ENCODE measurements at regions not wholly inside any gene's neighbourhood (a gene's known extent, or its start where the extent isn't known, plus 50 kb on each side); places are given as distances from the start of the nearest gene placed in this dataset.

DNA sequence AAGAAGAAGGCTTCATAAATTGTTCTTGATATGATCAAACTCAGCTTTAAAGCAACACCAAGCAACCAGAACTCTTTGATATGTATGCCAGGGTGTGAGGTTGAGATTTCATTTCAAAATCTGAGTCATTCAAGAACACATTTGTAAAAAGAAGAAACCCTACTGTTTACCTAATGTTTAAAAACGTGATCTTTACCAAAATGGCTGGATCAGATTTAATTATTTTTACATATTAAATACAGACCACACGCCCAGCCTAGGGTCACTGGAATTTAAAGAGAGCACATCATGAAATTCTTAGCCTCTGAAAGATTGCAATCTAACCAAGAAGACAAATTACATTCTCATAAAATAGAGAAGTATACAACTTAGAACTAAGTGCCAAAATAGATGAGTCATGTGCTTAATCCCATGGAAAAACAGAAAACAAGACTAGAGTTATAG is 206.8 kb upstream of the SMLR1 start (continued):
- TF ChIP-seq CBX5 (IDR thresholded peaks at IDR 0.05; ENCODE audit: borderline replicate concordance, low read depth) (no peak), TCF3 (CRISPR knock-in tag; IDR thresholded peaks at IDR 0.05) (no peak), FOS (IDR thresholded peaks at IDR 0.05; ENCODE audit: extremely low read depth, insufficient read length) (no peak), RUNX1 (IDR thresholded peaks at IDR 0.05; ENCODE audit: low read depth) (no peak), ZKSCAN3 (CRISPR knock-in tag; IDR thresholded peaks at IDR 0.05) (no peak)

DNA sequence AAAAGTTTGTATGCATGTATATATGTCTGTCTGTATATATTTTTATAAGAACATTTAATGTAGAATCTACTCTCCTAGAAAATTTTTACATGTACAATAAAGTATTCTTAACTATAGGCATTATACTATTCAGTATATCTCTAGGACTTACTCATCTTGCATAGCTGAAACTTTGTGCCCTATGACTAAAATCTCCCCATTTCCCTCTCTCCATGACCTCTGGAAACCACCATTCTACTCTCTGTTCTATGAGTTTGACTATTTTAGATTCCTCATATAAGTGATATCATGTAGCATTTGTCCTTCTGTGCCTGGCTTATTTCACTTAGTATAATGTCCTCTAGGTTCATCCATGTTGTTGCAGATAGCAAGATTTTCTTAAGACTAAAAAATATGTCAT is 205.1 kb upstream of the SMLR1 start:
- no peak for FAIRE-seq
- no peak for ATAC-seq
- in situ Hi-C loops (cut with MboI), result no loop called here
- TF ChIP-seq HLTF (IDR thresholded peaks at IDR 0.05), result no peak
- TF ChIP-seq PCBP2 (IDR thresholded peaks at IDR 0.05; ENCODE audit: low read depth, low read length, poor library complexity, severe bottlenecking), result no peak
- TF ChIP-seq, protein P1, sequence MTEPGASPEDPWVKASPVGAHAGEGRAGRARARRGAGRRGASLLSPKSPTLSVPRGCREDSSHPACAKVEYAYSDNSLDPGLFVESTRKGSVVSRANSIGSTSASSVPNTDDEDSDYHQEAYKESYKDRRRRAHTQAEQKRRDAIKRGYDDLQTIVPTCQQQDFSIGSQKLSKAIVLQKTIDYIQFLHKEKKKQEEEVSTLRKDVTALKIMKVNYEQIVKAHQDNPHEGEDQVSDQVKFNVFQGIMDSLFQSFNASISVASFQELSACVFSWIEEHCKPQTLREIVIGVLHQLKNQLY (CRISPR knock-in tag; conservative IDR thresholded peaks at IDR 0.05), result no peak
- TF ChIP-seq ZNF143 (CRISPR knock-in tag; IDR thresholded peaks at IDR 0.05), result no peak
- TF ChIP-seq GATA2 (CRISPR knock-in tag; IDR thresholded peaks at IDR 0.05), result no peak
- no peak for TF ChIP-seq KDM4B (IDR thresholded peaks at IDR 0.05; ENCODE audit: borderline replicate concordance in 2 of 2, low read depth in 1 of 2)
- no peak for TF ChIP-seq DDX20 (tag; IDR thresholded peaks at IDR 0.05; ENCODE audit: low read depth)
- no peak for TF ChIP-seq GABPB2 (CRISPR knock-in tag; conservative IDR thresholded peaks at IDR 0.05)
- TF ChIP-seq, protein P2, sequence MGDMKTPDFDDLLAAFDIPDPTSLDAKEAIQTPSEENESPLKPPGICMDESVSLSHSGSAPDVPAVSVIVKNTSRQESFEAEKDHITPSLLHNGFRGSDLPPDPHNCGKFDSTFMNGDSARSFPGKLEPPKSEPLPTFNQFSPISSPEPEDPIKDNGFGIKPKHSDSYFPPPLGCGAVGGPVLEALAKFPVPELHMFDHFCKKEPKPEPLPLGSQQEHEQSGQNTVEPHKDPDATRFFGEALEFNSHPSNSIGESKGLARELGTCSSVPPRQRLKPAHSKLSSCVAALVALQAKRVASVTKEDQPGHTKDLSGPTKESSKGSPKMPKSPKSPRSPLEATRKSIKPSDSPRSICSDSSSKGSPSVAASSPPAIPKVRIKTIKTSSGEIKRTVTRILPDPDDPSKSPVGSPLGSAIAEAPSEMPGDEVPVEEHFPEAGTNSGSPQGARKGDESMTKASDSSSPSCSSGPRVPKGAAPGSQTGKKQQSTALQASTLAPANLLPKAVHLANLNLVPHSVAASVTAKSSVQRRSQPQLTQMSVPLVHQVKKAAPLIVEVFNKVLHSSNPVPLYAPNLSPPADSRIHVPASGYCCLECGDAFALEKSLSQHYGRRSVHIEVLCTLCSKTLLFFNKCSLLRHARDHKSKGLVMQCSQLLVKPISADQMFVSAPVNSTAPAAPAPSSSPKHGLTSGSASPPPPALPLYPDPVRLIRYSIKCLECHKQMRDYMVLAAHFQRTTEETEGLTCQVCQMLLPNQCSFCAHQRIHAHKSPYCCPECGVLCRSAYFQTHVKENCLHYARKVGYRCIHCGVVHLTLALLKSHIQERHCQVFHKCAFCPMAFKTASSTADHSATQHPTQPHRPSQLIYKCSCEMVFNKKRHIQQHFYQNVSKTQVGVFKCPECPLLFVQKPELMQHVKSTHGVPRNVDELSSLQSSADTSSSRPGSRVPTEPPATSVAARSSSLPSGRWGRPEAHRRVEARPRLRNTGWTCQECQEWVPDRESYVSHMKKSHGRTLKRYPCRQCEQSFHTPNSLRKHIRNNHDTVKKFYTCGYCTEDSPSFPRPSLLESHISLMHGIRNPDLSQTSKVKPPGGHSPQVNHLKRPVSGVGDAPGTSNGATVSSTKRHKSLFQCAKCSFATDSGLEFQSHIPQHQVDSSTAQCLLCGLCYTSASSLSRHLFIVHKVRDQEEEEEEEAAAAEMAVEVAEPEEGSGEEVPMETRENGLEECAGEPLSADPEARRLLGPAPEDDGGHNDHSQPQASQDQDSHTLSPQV (IDR thresholded peaks at IDR 0.05), result no peak
- TF ChIP-seq, protein P3, sequence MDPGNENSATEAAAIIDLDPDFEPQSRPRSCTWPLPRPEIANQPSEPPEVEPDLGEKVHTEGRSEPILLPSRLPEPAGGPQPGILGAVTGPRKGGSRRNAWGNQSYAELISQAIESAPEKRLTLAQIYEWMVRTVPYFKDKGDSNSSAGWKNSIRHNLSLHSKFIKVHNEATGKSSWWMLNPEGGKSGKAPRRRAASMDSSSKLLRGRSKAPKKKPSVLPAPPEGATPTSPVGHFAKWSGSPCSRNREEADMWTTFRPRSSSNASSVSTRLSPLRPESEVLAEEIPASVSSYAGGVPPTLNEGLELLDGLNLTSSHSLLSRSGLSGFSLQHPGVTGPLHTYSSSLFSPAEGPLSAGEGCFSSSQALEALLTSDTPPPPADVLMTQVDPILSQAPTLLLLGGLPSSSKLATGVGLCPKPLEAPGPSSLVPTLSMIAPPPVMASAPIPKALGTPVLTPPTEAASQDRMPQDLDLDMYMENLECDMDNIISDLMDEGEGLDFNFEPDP (CRISPR knock-in tag; IDR thresholded peaks at IDR 0.05), result no peak

More for the DNA sequence above, 205.1 kb upstream of the SMLR1 start:
- H3K9me3 ChIP-seq (replicated peaks; ENCODE audit: control insufficient read depth, insufficient read depth, low read depth, low read length), result no peaks in the 10 kb centered on the region
- H3K4me3 ChIP-seq, result no peak overlapping the region
- ChIA-PET POLR2A (no interaction called here), CTCF (ENCODE audit: low intra/inter-chr PET ratio) (no interaction called here)
- no peak overlapping the region for H2AFZ ChIP-seq (ENCODE audit: low read depth, low read length)
- no peaks in the 10 kb centered on the region for H4K20me1 ChIP-seq (replicated peaks; ENCODE audit: control insufficient read depth, insufficient read depth, low read length)
- H3K4me2 ChIP-seq (ENCODE audit: insufficient read depth, low read length), result no peak overlapping the region
- H3K27ac ChIP-seq (ENCODE audit: extremely low read depth, low read depth, low read length), result no peak overlapping the region
- no peak overlapping the region for H3K9ac ChIP-seq (ENCODE audit: insufficient read depth in 1 of 2, low read depth in 2 of 2, low read length in 2 of 2)
- H3K27me3 ChIP-seq (ENCODE audit: control insufficient read depth in 2 of 2, insufficient read depth in 2 of 2, low read length in 2 of 2), result no peaks in the 10 kb centered on the region
- intact Hi-C loops (cut with micrococcal nuclease), result no loop called here
- no peak for DNase-seq (ENCODE audit: extremely low read depth in 1 of 4, low spot score in 3 of 4)
- no peaks in the 10 kb centered on the region for H3K79me2 ChIP-seq (ENCODE audit: control insufficient read depth, insufficient read depth, low read length)
- no TSS peak for BruUV-seq (replicated peaks)
- H3K36me3 ChIP-seq (ENCODE audit: control insufficient read depth, insufficient read depth, low read length), result no peaks in the 10 kb centered on the region
- H3K9me1 ChIP-seq (ENCODE audit: control insufficient read depth, insufficient read depth, low read length), result no peaks in the 10 kb centered on the region
- no peaks in the 10 kb centered on the region for H3K4me1 ChIP-seq (replicated peaks in 1 of 2; ENCODE audit: control insufficient read depth in 2 of 2, insufficient read depth in 2 of 2, low read length in 2 of 2)
